HEK293 (cell line): ENCODE measurements at regions not wholly inside any gene's neighbourhood (a gene's known extent, or its start where the extent isn't known, plus 50 kb on each side); places are given as distances from the start of the nearest gene placed in this dataset.

Experiments used
- CTCF ChIA-PET: fragments of 350-600 bp; formaldehyde crosslinking; extraction: SDS; loops from one replicate; lab custom pipeline; 2021; ENCODE audit warnings: antibody characterized with exemption; lab: Yijun Ruan, JAX
- POLR2A ChIA-PET: fragments of 300-600 bp; formaldehyde crosslinking; extraction: SDS; loops from one replicate; lab custom pipeline; 2020; ENCODE audit warnings: antibody characterized with exemption, inconsistent platforms; lab: Yijun Ruan, JAX
- H3K27ac ChIP-seq: fragments of 200-500 bp; sonication (Bioruptor generic); 2 replicates; pipeline ENCODE4 v1.5.1; 2014; ENCODE audit warnings: low read depth, low read length, control low read depth, inconsistent platforms; ENCODE audit errors: extremely low read depth
- H3K36me3 ChIP-seq, 2 experiments: fragments of 200-500 bp in 1 of 2; sonication (Bioruptor generic) in 1 of 2; 1 replicate in 1 of 2; 2 replicates in 1 of 2; pipeline ENCODE4 v1.5.1; 2014 to 2017; ENCODE audit warnings: inconsistent platforms in 2 of 2, low read length in 2 of 2; ENCODE audit not compliant: control insufficient read depth in 2 of 2, insufficient read depth in 1 of 2
- H3K4me1 ChIP-seq: fragments of 200-500 bp; sonication (Bioruptor generic); 2 replicates; pipeline ENCODE4 v1.5.1; 2014; ENCODE audit warnings: mild to moderate bottlenecking, low read length, inconsistent platforms; ENCODE audit not compliant: control insufficient read depth, insufficient read depth
- H3K4me3 ChIP-seq: 2 replicates; pipeline ENCODE4 v1.5.1; 2011; ENCODE audit warnings: low read depth, mild to moderate bottlenecking, control low read depth, low read length, moderate library complexity
- H3K9me3 ChIP-seq: fragments of 200-500 bp; sonication (Bioruptor generic); 2 replicates; pipeline ENCODE4 v1.5.1; 2014; ENCODE audit warnings: low read depth, low read length, inconsistent platforms; ENCODE audit not compliant: control insufficient read depth, insufficient read depth
- GLI4 ChIP-seq: fragments of 450-650 bp; formaldehyde crosslinking; IDR thresholded peaks from 2 replicates; pipeline ENCODE4 v1.5.1; 2016; ENCODE audit warnings: missing biosample characterization, missing genetic modification characterization
- HOXA7 ChIP-seq: sonication (generic); formaldehyde crosslinking; IDR thresholded peaks from 2 replicates; pipeline ENCODE4 v1.8.1; 2022; ENCODE audit warnings: missing genetic modification reagents, borderline replicate concordance
- HOXD13 ChIP-seq: sonication (generic); formaldehyde crosslinking; IDR thresholded peaks from 2 replicates; pipeline ENCODE4 v1.8.0; 2022; ENCODE audit warnings: missing genetic modification reagents, borderline replicate concordance
- KLF7 ChIP-seq: fragments of 450-650 bp; formaldehyde crosslinking; IDR thresholded peaks from 2 replicates; pipeline ENCODE4 v1.5.1; 2016; ENCODE audit warnings: missing biosample characterization, missing genetic modification characterization, borderline replicate concordance
- MEIS1 ChIP-seq: sonication (generic); formaldehyde crosslinking; IDR thresholded peaks from 2 replicates; pipeline ENCODE4 v1.8.1; 2022; ENCODE audit warnings: missing genetic modification reagents, mild to moderate bottlenecking, borderline replicate concordance
- MZF1 ChIP-seq: fragments of 450-650 bp; formaldehyde crosslinking; IDR thresholded peaks from 2 replicates; pipeline ENCODE4 v1.5.1; 2017; ENCODE audit warnings: missing biosample characterization, missing genetic modification characterization, borderline replicate concordance
- PATZ1 ChIP-seq: fragments of 450-650 bp; formaldehyde crosslinking; IDR thresholded peaks from 2 replicates; pipeline ENCODE4 v1.5.1; 2016; ENCODE audit warnings: missing biosample characterization, missing genetic modification characterization
- WT1 ChIP-seq: fragments of 450-650 bp; formaldehyde crosslinking; IDR thresholded peaks from 2 replicates; pipeline ENCODE4 v1.5.1; 2016; ENCODE audit warnings: missing biosample characterization, missing genetic modification characterization
- ZBTB1 ChIP-seq: fragments of 450-650 bp; formaldehyde crosslinking; IDR thresholded peaks from 2 replicates; pipeline ENCODE4 v1.5.1; 2016; ENCODE audit warnings: missing biosample characterization, missing genetic modification characterization
- ZNF121 ChIP-seq: fragments of 450-650 bp; formaldehyde crosslinking; IDR thresholded peaks from 2 replicates; pipeline ENCODE4 v1.5.1; 2016; ENCODE audit warnings: missing biosample characterization, missing genetic modification characterization
- ZNF169 ChIP-seq: fragments of 450-650 bp; formaldehyde crosslinking; IDR thresholded peaks from 2 replicates; pipeline ENCODE4 v1.5.1; 2016; ENCODE audit warnings: missing biosample characterization, missing genetic modification characterization
- ZNF175 ChIP-seq: fragments of 450-650 bp; formaldehyde crosslinking; IDR thresholded peaks from 2 replicates; pipeline ENCODE4 v1.5.1; 2016; ENCODE audit warnings: missing biosample characterization, missing genetic modification characterization
- ZNF324 ChIP-seq: fragments of 450-650 bp; formaldehyde crosslinking; IDR thresholded peaks from 2 replicates; pipeline ENCODE4 v1.5.1; 2016; ENCODE audit warnings: missing biosample characterization, missing genetic modification characterization
- ZNF670 ChIP-seq: fragments of 450-650 bp; formaldehyde crosslinking; IDR thresholded peaks from 2 replicates; pipeline ENCODE4 v1.5.1; 2016; ENCODE audit warnings: missing biosample characterization, missing genetic modification characterization, low read depth
- ZNF792 ChIP-seq: fragments of 450-650 bp; formaldehyde crosslinking; IDR thresholded peaks from 2 replicates; pipeline ENCODE4 v1.5.1; 2016; ENCODE audit warnings: missing biosample characterization, missing genetic modification characterization
- ZXDB ChIP-seq: fragments of 450-650 bp; formaldehyde crosslinking; IDR thresholded peaks from 2 replicates; pipeline ENCODE4 v1.5.1; 2016; ENCODE audit warnings: missing biosample characterization, missing genetic modification characterization
- TF ChIP-seq, protein P1 (sequence below): fragments of 450-650 bp; formaldehyde crosslinking; IDR thresholded peaks from 2 replicates; pipeline ENCODE4 v1.5.1; 2016; ENCODE audit warnings: missing biosample characterization, missing genetic modification characterization
- TF ChIP-seq, protein P2 (sequence below): fragments of 450-650 bp; formaldehyde crosslinking; IDR thresholded peaks from 2 replicates; pipeline ENCODE4 v1.5.1; 2016; ENCODE audit warnings: missing biosample characterization, missing genetic modification characterization
- TF ChIP-seq, protein P3 (sequence below): fragments of 450-650 bp; formaldehyde crosslinking; IDR thresholded peaks from 2 replicates; pipeline ENCODE4 v1.5.1; 2016; ENCODE audit warnings: missing biosample characterization, missing genetic modification characterization, low read depth
- TF ChIP-seq, protein P4 (sequence below): fragments of 450-650 bp; formaldehyde crosslinking; IDR thresholded peaks from 2 replicates; pipeline ENCODE4 v1.5.1; 2017; ENCODE audit warnings: missing biosample characterization, missing genetic modification characterization

DNA sequence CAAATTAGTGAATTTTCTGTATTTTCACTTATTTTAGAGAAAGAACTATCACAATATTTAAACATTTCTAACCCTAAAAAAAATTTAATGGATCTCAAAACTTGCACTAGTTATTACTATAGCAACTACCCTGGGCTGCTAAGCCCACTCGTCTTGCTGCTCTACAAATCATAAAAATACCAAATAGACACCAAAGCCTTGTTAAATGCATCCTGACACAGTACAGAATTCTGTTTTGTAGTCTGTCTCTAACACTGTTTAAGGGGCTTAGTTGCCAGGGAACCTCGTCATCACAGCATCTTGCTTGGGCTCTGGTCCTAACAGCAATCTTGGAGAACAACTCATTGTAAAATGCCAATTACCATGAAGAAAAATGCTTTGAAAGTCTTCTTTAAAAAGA lies 56.9 kb upstream of the MBOAT1 start (continued):
- TF ChIP-seq PATZ1 (tag by site-specific recombination) (no peak), ZBTB1 (tag by site-specific recombination) (no peak)
- TF ChIP-seq, all 188 proteins: peak for 0

DNA sequence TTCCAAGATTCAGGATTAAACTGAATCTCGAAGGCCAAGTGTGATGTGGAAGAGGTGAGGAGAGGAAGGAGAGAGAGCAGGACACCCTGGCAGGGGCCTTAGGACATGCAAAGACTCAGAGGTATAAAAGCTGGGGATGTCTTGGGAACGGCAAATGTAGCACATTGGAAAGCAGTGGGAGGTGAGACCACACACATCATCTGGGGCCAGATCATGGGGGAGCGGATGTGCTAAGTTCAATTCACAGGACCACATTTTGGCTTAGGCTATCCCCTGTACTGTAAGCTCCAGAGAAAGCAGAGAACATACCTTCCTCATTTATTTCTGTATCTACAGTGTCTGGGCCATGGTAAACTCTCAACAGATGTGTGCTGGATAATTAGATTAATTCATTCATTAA lies 59.5 kb upstream of the MBOAT1 start:
- TF ChIP-seq ZNF324 (tag by site-specific recombination) (no peak), ZXDB (tag by site-specific recombination) (no peak), MZF1 (no peak), MEIS1 (CRISPR knock-in tag) (no peak), ZNF121 (tag by site-specific recombination) (no peak), ZNF175 (no peak), HOXA7 (CRISPR knock-in tag) (no peak), ZNF169 (tag by site-specific recombination) (no peak), WT1 (tag by site-specific recombination) (no peak), HOXD13 (CRISPR knock-in tag) (no peak), KLF7 (tag by site-specific recombination) (no peak), GLI4 (tag by site-specific recombination) (no peak), ZNF792 (no peak), ZNF670 (tag by site-specific recombination) (no peak)
- TF ChIP-seq, protein P1, sequence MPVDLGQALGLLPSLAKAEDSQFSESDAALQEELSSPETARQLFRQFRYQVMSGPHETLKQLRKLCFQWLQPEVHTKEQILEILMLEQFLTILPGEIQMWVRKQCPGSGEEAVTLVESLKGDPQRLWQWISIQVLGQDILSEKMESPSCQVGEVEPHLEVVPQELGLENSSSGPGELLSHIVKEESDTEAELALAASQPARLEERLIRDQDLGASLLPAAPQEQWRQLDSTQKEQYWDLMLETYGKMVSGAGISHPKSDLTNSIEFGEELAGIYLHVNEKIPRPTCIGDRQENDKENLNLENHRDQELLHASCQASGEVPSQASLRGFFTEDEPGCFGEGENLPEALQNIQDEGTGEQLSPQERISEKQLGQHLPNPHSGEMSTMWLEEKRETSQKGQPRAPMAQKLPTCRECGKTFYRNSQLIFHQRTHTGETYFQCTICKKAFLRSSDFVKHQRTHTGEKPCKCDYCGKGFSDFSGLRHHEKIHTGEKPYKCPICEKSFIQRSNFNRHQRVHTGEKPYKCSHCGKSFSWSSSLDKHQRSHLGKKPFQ, result no peak
- TF ChIP-seq, protein P2, sequence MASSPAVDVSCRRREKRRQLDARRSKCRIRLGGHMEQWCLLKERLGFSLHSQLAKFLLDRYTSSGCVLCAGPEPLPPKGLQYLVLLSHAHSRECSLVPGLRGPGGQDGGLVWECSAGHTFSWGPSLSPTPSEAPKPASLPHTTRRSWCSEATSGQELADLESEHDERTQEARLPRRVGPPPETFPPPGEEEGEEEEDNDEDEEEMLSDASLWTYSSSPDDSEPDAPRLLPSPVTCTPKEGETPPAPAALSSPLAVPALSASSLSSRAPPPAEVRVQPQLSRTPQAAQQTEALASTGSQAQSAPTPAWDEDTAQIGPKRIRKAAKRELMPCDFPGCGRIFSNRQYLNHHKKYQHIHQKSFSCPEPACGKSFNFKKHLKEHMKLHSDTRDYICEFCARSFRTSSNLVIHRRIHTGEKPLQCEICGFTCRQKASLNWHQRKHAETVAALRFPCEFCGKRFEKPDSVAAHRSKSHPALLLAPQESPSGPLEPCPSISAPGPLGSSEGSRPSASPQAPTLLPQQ (tag by site-specific recombination), result no peak
- TF ChIP-seq, protein P3, sequence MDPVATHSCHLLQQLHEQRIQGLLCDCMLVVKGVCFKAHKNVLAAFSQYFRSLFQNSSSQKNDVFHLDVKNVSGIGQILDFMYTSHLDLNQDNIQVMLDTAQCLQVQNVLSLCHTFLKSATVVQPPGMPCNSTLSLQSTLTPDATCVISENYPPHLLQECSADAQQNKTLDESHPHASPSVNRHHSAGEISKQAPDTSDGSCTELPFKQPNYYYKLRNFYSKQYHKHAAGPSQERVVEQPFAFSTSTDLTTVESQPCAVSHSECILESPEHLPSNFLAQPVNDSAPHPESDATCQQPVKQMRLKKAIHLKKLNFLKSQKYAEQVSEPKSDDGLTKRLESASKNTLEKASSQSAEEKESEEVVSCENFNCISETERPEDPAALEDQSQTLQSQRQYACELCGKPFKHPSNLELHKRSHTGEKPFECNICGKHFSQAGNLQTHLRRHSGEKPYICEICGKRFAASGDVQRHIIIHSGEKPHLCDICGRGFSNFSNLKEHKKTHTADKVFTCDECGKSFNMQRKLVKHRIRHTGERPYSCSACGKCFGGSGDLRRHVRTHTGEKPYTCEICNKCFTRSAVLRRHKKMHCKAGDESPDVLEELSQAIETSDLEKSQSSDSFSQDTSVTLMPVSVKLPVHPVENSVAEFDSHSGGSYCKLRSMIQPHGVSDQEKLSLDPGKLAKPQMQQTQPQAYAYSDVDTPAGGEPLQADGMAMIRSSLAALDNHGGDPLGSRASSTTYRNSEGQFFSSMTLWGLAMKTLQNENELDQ (tag by site-specific recombination), result no peak
- TF ChIP-seq, protein P4, sequence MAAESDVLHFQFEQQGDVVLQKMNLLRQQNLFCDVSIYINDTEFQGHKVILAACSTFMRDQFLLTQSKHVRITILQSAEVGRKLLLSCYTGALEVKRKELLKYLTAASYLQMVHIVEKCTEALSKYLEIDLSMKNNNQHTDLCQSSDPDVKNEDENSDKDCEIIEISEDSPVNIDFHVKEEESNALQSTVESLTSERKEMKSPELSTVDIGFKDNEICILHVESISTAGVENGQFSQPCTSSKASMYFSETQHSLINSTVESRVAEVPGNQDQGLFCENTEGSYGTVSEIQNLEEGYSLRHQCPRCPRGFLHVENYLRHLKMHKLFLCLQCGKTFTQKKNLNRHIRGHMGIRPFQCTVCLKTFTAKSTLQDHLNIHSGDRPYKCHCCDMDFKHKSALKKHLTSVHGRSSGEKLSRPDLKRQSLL (tag by site-specific recombination), result no peak
- POLR2A ChIA-PET, result interaction anchor here (1.2 kb wide), 1 partner anchor 59 kb away, joined by 3 read pairs; the partner anchor contains the start of gene MBOAT1
- H3K36me3 ChIP-seq, result no peaks in the 10 kb centered on the region
- no peaks in the 10 kb centered on the region for H3K4me1 ChIP-seq
- no peaks in the 10 kb centered on the region for H3K9me3 ChIP-seq
- no peak overlapping the region for H3K4me3 ChIP-seq
- no peak overlapping the region for H3K27ac ChIP-seq
- CTCF ChIA-PET, result interaction anchor here (0.6 kb wide), 1 partner anchor 127 kb away, joined by 3 read pairs; no protein-coding TSS in a partner anchor
